GM12892 (cell line): ENCODE measurements at regions not wholly inside any gene's neighbourhood (a gene's known extent, or its start where the extent isn't known, plus 50 kb on each side); places are given as distances from the start of the nearest gene placed in this dataset.

ENCODE experiments used
- POLR2A ChIP-seq: IDR thresholded peaks from 2 replicates; pipeline ENCODE4 v1.6.1; 2011; ENCODE audit warnings: low read depth, low read length, control low read depth
- POLR2AphosphoS5 ChIP-seq: IDR thresholded peaks from 2 replicates; pipeline ENCODE4 v1.6.1; 2011; ENCODE audit warnings: low read depth, low read length, control low read depth
- TAF1 ChIP-seq: IDR thresholded peaks from 2 replicates; pipeline ENCODE4 v1.6.1; 2011; ENCODE audit warnings: low read depth, mild to moderate bottlenecking, control low read depth, low read length, borderline replicate concordance

- TF ChIP-seq TAF1 (no peak), POLR2A (no peak), POLR2AphosphoS5 (no peak)
These were observed 127.9 kb upstream of the ERRFI1 start for GRCh38 chr1:8153961-8154360.
